A549 (cell line): ENCODE measurements at regions not wholly inside any gene's neighbourhood (a gene's known extent, or its start where the extent isn't known, plus 50 kb on each side); places are given as distances from the start of the nearest gene placed in this dataset.

ENCODE experiments used
- ATAC-seq, 2 experiments: fragments of 200-7000 bp in 1 of 2; fragments of >200 bp in 1 of 2; cut with Nextera tagmentation in 1 of 2; cut with Tn5 transposase in 1 of 2; 3 replicates each; pipeline versions ENCODE4 v1.8.0 to v1.9.1; 2018 to 2020; ENCODE audit warnings: mild to moderate bottlenecking in 1 of 2, moderate library complexity in 1 of 2
- CTCF ChIA-PET: fragments of 300-600 bp; sonication (Branson Sonifier 250); formaldehyde crosslinking; extraction: SDS; loops from one replicate; lab custom pipeline; 2021; ENCODE audit warnings: antibody characterized with exemption, inconsistent platforms; lab: Yijun Ruan, JAX
- POLR2A ChIA-PET: fragments of 350-600 bp; formaldehyde crosslinking; extraction: SDS; loops from one replicate; lab custom pipeline; 2021; ENCODE audit warnings: antibody characterized with exemption, inconsistent platforms; lab: Yijun Ruan, JAX
- DNase-seq, 2 experiments: peaks; one replicate each; pipeline versions ENCODE4 v3.0.0 to v3.0.0-alpha.2; 2011 to 2016; ENCODE audit warnings: low read depth in 1 of 2, low spot score in 1 of 2
- FAIRE-seq: peaks from 2 replicates; lab custom pipeline; 2011; peaks lifted over from hg19 to GRCh38; lab: Jason Lieb, UNC
- H3K27ac ChIP-seq, 2 experiments: fragments of >200 bp; sonication (Bioruptor Twin); formaldehyde crosslinking; 3 replicates each; pipeline ENCODE4 v1.5.1; 2016 to 2017
- H3K4me1 ChIP-seq: fragments of >200 bp; sonication (Bioruptor Twin); formaldehyde crosslinking; 3 replicates; pipeline ENCODE4 v1.6.1; 2016
- H3K4me2 ChIP-seq: fragments of >200 bp; sonication (Bioruptor Twin); formaldehyde crosslinking; 3 replicates; pipeline ENCODE4 v1.6.1; 2016
- H3K4me3 ChIP-seq: fragments of >200 bp; sonication (Bioruptor Twin); formaldehyde crosslinking; 3 replicates; pipeline ENCODE4 v1.5.1; 2016
- H3K9me3 ChIP-seq: fragments of >200 bp; sonication (Bioruptor Twin); formaldehyde crosslinking; 3 replicates; pipeline ENCODE4 v1.6.1; 2016
- BHLHE40 ChIP-seq: IDR thresholded peaks from 2 replicates; pipeline ENCODE4 v1.6.1; 2012; ENCODE audit warnings: low read depth, low read length, inconsistent platforms
- CBX8 ChIP-seq: fragments of 200-600 bp; sonication (generic); IDR thresholded peaks from 2 replicates; pipeline ENCODE4 v1.6.1; 2016
- CHD2 ChIP-seq: fragments of 150-350 bp; IDR thresholded peaks from 2 replicates; pipeline ENCODE4 v1.6.1; 2014; ENCODE audit warnings: low read length; ENCODE audit not compliant: partially characterized antibody
- EP300 ChIP-seq, 2 experiments: fragments of >200 bp; sonication (Bioruptor Twin); formaldehyde crosslinking; IDR thresholded peaks; 2 replicates in 1 of 2; 3 replicates in 1 of 2; pipeline ENCODE4 v1.6.1; 2016 to 2017
- FOSB ChIP-seq: fragments of 250-450 bp; sonication (Bioruptor Pico); IDR thresholded peaks from 2 replicates; pipeline ENCODE4 v1.5.0; 2020; ENCODE audit warnings: mild to moderate bottlenecking, moderate library complexity
- FOXS1 ChIP-seq: fragments of 250-450 bp; sonication (Bioruptor Pico); IDR thresholded peaks from 2 replicates; pipeline ENCODE4 v1.5.0; 2020; ENCODE audit warnings: mild to moderate bottlenecking, moderate library complexity
- HEYL ChIP-seq: fragments of 250-450 bp; sonication (Bioruptor Pico); IDR thresholded peaks from 2 replicates; pipeline ENCODE4 v1.8.0; 2021; ENCODE audit warnings: mild to moderate bottlenecking, moderate library complexity
- HOXA7 ChIP-seq: fragments of 250-450 bp; sonication (Bioruptor Pico); IDR thresholded peaks from 2 replicates; pipeline ENCODE4 v1.5.0; 2020; ENCODE audit warnings: mild to moderate bottlenecking, moderate library complexity
- MYC ChIP-seq: IDR thresholded peaks from 2 replicates; pipeline ENCODE4 v1.6.1; 2012; ENCODE audit warnings: mild to moderate bottlenecking, inconsistent platforms, low read length, improper control_type of control experiment, borderline replicate concordance
- POLR2A ChIP-seq: IDR thresholded peaks from 2 replicates; pipeline ENCODE4 v1.6.1; 2012; ENCODE audit warnings: mild to moderate bottlenecking, low read length
- RARB ChIP-seq: fragments of 250-450 bp; sonication (Bioruptor Pico); IDR thresholded peaks from 2 replicates; pipeline ENCODE4 v1.8.0; 2021; ENCODE audit warnings: mild to moderate bottlenecking, moderate library complexity
- RFX5 ChIP-seq: fragments of 450-650 bp; IDR thresholded peaks from 2 replicates; pipeline ENCODE4 v1.7.1; 2014; ENCODE audit warnings: antibody characterized with exemption, mild to moderate bottlenecking, moderate library complexity
- SMC3 ChIP-seq: fragments of >200 bp; sonication (Bioruptor Twin); formaldehyde crosslinking; IDR thresholded peaks from 3 replicates; pipeline ENCODE4 v1.6.1; 2018; ENCODE audit warnings: inconsistent platforms
- TP53 ChIP-seq: fragments of 250-450 bp; sonication (Bioruptor Pico); IDR thresholded peaks from 2 replicates; pipeline ENCODE4 v1.5.0; 2021; ENCODE audit warnings: mild to moderate bottlenecking, moderate library complexity
- ZC3H11A ChIP-seq: fragments of 450-650 bp; IDR thresholded peaks from 2 replicates; pipeline ENCODE4 v1.6.1; 2014; ENCODE audit warnings: antibody characterized with exemption, mild to moderate bottlenecking
- ZFP36 ChIP-seq: fragments of 450-650 bp; IDR thresholded peaks from 2 replicates; pipeline ENCODE4 v1.6.1; 2014; ENCODE audit warnings: borderline replicate concordance; ENCODE audit not compliant: partially characterized antibody
- ZNF302 ChIP-seq: fragments of 250-450 bp; sonication (Bioruptor Pico); IDR thresholded peaks from 2 replicates; pipeline ENCODE4 v1.9.0; 2021; ENCODE audit warnings: inconsistent platforms, mild to moderate bottlenecking, moderate library complexity
- WGBS: methylation state at CpG from one replicate; pipeline ENCODE4 v1.1.6; 2017; ENCODE audit errors: missing lambda C conversion rate; 5-methylcytosine and 5-hydroxymethylcytosine counted together
- TF ChIP-seq, protein P1 (sequence below): fragments of >200 bp; sonication (Bioruptor Twin); formaldehyde crosslinking; IDR thresholded peaks from 3 replicates; pipeline ENCODE4 v1.5.1; 2016
- TF ChIP-seq, protein P2 (sequence below): IDR thresholded peaks from 2 replicates; pipeline ENCODE4 v1.6.1; 2012; ENCODE audit warnings: low read depth, borderline replicate concordance
- TF ChIP-seq, protein P3 (sequence below): fragments of 250-450 bp; sonication (Bioruptor Pico); IDR thresholded peaks from 2 replicates; pipeline ENCODE4 v1.5.0; 2020; ENCODE audit warnings: low read depth, mild to moderate bottlenecking, moderate library complexity
- TF ChIP-seq, protein P4 (sequence below): fragments of 250-450 bp; sonication (Bioruptor Pico); IDR thresholded peaks from 2 replicates; pipeline ENCODE4 v1.5.0; 2021; ENCODE audit warnings: mild to moderate bottlenecking, moderate library complexity, borderline replicate concordance
- TF ChIP-seq, protein P5 (sequence below): fragments of 200-600 bp; sonication (generic); IDR thresholded peaks from 2 replicates; pipeline ENCODE4 v1.6.1; 2016; ENCODE audit warnings: antibody characterized with exemption, mild to moderate bottlenecking, moderate library complexity

DNA sequence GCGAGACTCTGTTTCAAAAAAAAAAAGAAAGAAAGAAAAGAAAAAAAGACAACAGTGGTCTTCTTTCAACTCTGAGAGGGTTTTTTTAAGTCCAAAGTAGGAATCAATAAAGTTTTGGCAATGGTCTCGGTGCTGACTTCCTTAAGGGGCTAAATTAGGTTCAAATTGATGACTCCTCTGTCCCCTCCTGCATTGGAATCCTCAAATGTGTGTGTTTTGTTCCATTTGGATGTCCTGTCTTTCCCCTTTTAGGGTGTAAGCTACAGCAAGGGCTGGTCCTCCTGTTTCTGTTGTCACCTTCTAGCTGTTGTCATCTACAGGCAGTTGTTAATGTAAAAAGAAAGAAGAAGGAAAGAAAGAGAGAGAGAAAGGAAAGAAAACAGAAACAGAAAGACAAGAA lies 54.4 kb downstream of the PABIR2 start (continued):
- TF ChIP-seq, protein P1, sequence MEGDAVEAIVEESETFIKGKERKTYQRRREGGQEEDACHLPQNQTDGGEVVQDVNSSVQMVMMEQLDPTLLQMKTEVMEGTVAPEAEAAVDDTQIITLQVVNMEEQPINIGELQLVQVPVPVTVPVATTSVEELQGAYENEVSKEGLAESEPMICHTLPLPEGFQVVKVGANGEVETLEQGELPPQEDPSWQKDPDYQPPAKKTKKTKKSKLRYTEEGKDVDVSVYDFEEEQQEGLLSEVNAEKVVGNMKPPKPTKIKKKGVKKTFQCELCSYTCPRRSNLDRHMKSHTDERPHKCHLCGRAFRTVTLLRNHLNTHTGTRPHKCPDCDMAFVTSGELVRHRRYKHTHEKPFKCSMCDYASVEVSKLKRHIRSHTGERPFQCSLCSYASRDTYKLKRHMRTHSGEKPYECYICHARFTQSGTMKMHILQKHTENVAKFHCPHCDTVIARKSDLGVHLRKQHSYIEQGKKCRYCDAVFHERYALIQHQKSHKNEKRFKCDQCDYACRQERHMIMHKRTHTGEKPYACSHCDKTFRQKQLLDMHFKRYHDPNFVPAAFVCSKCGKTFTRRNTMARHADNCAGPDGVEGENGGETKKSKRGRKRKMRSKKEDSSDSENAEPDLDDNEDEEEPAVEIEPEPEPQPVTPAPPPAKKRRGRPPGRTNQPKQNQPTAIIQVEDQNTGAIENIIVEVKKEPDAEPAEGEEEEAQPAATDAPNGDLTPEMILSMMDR = no peak
- TF ChIP-seq POLR2A (no peak), TP53 (CRISPR knock-in tag) (no peak), ZFP36 (no peak), RFX5 (no peak)
- TF ChIP-seq, protein P2, sequence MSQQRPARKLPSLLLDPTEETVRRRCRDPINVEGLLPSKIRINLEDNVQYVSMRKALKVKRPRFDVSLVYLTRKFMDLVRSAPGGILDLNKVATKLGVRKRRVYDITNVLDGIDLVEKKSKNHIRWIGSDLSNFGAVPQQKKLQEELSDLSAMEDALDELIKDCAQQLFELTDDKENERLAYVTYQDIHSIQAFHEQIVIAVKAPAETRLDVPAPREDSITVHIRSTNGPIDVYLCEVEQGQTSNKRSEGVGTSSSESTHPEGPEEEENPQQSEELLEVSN = no peak
- TF ChIP-seq, protein P3, sequence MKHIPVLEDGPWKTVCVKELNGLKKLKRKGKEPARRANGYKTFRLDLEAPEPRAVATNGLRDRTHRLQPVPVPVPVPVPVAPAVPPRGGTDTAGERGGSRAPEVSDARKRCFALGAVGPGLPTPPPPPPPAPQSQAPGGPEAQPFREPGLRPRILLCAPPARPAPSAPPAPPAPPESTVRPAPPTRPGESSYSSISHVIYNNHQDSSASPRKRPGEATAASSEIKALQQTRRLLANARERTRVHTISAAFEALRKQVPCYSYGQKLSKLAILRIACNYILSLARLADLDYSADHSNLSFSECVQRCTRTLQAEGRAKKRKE = no peak
- TF ChIP-seq, all 56 proteins: peak for 0

DNA sequence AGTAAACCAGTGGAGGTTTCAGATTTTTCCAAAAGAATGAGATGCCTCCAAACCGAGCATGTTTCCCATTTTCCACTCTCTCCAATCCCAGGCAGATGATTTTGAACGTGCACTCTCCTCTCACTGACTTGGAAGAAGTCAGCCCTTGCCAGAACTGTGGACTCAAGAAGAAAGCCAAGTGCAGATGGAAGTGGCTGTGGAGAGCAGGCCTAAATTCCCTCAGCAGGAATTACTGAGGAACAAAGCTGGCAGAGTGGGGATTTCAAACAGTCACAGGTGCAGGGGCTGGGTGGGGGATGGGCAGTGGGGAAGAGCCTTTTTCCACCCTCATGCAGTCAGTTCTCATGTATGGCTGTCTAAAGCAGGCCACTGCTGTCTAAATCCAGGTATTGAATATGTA lies 55.3 kb downstream of the PABIR2 start:
- no peaks in the 10 kb centered on the region for H3K9me3 ChIP-seq
- DNase-seq (no peak), FAIRE-seq (no peak), ATAC-seq (no peak)
- H3K4me3 ChIP-seq = no peak overlapping the region
- H3K4me1 ChIP-seq = no peaks in the 10 kb centered on the region
- H3K27ac ChIP-seq = no peak overlapping the region
- 64% methylated on average over 2 of the region's 2 CpGs for WGBS
- TF ChIP-seq ZNF302 (no peak), EP300 (IDR thresholded peaks at IDR 0.05) (no peak), CHD2 (no peak)
- TF ChIP-seq, protein P1 = no peak
- TF ChIP-seq, protein P4, sequence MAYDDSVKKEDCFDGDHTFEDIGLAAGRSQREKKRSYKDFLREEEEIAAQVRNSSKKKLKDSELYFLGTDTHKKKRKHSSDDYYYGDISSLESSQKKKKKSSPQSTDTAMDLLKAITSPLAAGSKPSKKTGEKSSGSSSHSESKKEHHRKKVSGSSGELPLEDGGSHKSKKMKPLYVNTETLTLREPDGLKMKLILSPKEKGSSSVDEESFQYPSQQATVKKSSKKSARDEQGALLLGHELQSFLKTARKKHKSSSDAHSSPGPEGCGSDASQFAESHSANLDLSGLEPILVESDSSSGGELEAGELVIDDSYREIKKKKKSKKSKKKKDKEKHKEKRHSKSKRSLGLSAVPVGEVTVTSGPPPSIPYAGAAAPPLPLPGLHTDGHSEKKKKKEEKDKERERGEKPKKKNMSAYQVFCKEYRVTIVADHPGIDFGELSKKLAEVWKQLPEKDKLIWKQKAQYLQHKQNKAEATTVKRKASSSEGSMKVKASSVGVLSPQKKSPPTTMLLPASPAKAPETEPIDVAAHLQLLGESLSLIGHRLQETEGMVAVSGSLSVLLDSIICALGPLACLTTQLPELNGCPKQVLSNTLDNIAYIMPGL = no peak
- no peak overlapping the region for H3K4me2 ChIP-seq
- ChIA-PET CTCF (interaction anchor here (1.6 kb wide), 1 partner anchor 11 kb away, joined by 4 read pairs; no protein-coding TSS in a partner anchor), POLR2A (no interaction called here)

DNA sequence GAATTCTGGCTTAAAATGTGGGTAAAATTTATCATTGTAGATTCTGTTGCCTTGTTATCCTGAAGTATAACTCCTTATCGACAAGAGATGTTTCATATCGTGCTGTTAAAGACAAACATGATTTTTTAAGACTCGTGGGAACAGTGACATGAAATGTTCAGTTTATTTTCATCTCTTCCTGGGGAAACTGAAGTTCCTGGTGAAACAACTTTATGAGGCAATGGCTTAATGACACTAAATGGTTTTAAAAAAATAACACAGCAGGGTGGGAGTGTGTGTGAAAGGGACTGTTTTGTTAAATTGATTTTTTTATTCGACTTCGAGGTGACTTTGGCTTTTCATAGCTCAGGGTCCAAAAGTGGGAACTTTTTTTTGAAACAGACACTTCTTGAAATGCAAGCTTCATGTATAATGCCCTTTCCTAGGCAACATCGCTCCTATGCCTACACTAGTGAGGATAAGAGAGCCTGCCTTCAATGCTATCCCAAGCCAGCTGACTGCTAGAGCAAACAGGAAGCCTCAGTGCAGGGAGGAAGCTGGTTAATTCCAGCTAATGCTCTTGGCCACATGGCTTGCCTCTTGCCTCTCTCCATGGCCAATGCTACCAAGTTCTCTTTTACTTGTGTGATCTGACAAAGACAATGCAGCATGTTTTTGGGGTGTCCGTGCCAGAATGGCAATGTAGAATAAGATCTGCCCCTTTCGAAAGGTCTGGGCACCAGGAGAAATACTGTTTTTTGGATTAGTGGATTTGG lies 57.8 kb downstream of the PABIR2 start:
- no peak for ATAC-seq
- Histone ChIP-seq H3K4me1 (peaks cover 6% of the 10 kb centered on the region; the same call in 2 of the 3 replicates), H3K4me2 (no peak overlapping the region), H3K27ac (no peak overlapping the region), H3K9me3 (no peaks in the 10 kb centered on the region), H3K4me3 (no peak overlapping the region)
- POLR2A ChIA-PET = interaction anchor here (0.6 kb wide), 1 partner anchor 18 kb away, joined by 3 read pairs; no protein-coding TSS in a partner anchor
- WGBS = 79% methylated on average over 8 of the region's 8 CpGs
- CTCF ChIA-PET = interaction anchor here (0.9 to 1.3 kb wide), 3 partner anchors 8 to 218 kb away, joined by 3 to 6 read pairs (median 4); no protein-coding TSS in a partner anchor
- DNase-seq = no peak
- FAIRE-seq = peak; percentile 49
- TF ChIP-seq, protein P2 = no peak
- TF ChIP-seq CBX8 (no peak), MYC (no peak), SMC3 (no peak), ZC3H11A (no peak), RARB (CRISPR knock-in tag) (no peak), HEYL (no peak), CHD2 (no peak), FOXS1 (CRISPR knock-in tag) (no peak), FOSB (no peak), BHLHE40 (no peak), HOXA7 (CRISPR knock-in tag) (no peak)
- TF ChIP-seq, protein P5, sequence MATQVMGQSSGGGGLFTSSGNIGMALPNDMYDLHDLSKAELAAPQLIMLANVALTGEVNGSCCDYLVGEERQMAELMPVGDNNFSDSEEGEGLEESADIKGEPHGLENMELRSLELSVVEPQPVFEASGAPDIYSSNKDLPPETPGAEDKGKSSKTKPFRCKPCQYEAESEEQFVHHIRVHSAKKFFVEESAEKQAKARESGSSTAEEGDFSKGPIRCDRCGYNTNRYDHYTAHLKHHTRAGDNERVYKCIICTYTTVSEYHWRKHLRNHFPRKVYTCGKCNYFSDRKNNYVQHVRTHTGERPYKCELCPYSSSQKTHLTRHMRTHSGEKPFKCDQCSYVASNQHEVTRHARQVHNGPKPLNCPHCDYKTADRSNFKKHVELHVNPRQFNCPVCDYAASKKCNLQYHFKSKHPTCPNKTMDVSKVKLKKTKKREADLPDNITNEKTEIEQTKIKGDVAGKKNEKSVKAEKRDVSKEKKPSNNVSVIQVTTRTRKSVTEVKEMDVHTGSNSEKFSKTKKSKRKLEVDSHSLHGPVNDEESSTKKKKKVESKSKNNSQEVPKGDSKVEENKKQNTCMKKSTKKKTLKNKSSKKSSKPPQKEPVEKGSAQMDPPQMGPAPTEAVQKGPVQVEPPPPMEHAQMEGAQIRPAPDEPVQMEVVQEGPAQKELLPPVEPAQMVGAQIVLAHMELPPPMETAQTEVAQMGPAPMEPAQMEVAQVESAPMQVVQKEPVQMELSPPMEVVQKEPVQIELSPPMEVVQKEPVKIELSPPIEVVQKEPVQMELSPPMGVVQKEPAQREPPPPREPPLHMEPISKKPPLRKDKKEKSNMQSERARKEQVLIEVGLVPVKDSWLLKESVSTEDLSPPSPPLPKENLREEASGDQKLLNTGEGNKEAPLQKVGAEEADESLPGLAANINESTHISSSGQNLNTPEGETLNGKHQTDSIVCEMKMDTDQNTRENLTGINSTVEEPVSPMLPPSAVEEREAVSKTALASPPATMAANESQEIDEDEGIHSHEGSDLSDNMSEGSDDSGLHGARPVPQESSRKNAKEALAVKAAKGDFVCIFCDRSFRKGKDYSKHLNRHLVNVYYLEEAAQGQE = no peak
